ENCODE measurements at regions not wholly inside any gene's neighbourhood (a gene's known extent, or its start where the extent isn't known, plus 50 kb on each side); places are given as distances from the start of the nearest gene placed in this dataset.
"Not testable (repeated sequence)": the region's sequence is repeated elsewhere in the genome, so short reads cannot be mapped to it uniquely, and the experiment has no call there.

DNA sequence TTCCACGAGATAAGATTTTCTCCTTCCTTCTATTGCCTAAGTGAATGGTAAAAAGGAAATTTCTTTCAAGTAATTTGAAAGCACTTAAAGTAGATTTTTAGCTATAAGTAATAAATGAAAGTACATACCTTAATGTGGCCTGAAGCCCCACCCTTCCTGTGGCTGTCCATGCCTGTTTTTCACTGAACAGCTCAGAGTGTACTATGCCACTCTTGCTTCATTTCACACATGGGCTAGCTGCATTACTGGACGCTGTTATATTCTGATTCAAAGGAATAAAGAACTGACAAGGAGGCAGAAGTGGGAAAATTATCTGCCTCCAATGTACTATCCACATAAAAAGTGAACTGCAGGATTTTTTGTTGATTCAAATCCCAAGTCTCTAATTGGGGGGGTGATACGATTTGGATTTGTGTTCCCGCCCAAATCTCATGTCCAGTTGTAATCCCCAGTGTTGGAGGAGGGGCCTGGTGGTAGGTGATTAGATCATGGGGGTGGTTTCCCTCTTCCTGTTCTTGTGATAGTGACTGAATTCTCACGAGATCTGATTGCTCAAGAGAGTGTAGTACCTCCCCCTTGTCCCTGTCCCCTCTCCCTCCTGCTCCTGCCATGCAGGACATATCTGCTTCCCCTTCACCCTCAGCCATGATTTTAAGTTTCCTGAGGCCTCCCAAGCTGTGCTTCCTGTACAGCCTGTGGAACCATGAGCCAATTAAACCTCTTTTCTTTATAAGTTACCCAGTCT, 154.7 kb upstream of the SGCG start:
- DNase-seq (ENCODE audit: low read depth in 2 of 2, low spot score in 1 of 2): no peak

DNA sequence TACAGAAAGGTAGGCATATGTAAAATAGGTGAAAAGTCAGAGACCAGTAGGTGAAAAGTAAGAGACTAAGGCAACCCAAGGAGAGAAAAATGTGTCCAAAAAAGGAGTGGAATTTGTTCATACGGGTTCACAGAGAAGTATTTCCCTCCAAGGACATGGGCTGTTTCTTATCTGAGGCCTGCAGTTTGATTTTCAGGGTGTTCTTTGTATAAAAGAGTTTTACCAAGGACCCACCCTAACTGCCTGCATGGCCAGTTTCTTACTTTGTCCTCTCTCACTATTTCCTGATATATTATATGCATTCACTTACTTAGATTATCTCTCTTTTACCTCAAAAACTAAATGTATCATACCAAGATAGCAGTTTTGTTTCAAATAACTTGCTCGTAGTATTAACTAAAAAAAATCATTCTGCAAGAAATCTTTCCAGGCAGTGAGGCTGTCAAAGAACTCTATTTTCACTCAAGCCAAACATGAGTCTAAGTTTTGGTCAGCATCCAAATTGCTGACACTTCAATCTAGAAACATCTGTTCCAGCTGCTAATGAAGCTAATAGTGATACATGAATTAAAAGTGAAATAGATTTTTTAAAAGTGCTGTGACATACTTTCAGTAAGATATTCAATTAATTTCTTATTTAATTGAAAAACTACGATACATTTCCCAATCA, 141.4 kb upstream of the SGCG start:
- DNase-seq (ENCODE audit: low read depth in 2 of 2, low spot score in 1 of 2): no peak

DNA sequence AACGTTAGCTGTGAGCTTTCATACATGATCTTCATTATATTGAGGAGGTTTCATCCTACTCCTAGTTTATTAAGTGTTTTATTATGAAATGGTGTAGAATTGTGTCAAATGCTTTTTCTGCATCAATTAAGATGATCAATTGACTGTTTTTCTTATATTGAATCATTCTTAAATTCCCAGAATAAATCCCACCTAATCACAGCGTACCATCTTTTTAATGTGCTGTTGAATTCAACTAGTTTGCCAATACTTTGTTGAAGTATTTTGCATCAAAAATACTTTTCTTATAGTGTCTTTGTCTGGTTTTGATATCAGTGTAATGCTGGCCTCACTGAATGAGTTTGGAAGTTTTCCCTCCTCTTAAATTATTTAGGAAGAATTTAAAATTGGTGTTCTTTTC, 138.6 kb upstream of the SGCG start:
- DNase-seq (ENCODE audit: low read depth in 2 of 2, low spot score in 1 of 2): no peak

DNA sequence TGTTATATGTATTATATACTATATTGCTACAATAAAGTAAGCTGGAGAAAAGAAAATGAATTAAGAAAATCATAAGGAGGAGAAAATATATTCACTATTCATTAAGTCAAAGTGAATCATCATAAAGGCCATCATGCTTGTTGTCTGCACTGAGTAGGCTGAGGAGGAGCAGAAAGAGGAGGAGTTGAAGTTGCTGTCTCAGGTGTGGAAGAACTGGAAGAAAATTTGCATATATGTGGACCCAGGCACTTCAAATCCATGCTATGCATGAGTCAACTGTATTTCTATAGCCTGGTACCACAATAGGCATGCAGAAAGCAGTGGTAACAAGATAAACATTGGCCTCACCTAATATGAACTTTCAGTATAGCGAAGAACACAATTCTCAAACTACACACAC, 135.9 kb upstream of the SGCG start:
- DNase-seq (ENCODE audit: low read depth in 2 of 2, low spot score in 1 of 2): no peak

DNA sequence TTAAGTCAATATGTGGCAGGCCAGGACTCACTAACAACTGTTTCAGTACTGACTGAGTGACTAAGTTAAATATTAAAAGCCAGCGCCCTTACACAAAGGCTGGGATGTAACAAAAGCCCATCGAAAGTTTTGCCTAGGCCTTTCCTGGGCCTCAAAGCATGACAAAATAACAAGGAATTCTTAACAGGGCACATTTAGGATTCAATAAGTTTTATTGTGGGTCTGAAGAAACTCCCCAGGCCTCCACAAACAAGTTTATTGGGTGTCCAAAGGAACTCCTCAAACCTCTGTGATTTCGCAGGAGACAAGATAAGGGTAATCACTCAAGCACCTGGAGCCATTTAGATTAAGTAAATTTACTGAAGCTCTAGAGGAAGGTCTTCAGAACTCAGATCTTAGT, 130.7 kb upstream of the SGCG start:
- DNase-seq (ENCODE audit: low read depth in 2 of 2, low spot score in 1 of 2): no peak

DNA sequence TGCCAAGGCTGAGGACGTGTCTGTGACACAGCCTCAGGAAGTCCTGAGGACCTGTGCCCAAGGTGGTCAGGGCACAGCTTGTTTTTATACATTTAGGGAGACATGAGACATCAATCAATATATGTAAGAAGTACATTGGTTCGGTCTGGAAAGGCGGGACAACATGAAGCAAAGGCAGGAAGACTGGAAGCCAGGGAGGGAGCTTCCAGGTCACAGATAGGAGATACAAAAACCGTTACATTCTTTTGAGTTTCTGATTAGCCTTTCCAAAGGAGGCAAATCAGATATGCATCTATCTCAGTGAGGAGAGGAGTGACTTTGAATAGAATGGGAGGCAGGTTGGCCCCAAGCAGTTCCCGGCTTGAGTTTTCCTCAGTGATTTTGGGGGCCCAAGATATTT, 127.1 kb upstream of the SGCG start:
- DNase-seq (ENCODE audit: low read depth in 2 of 2, low spot score in 1 of 2): not testable (repeated sequence)

DNA sequence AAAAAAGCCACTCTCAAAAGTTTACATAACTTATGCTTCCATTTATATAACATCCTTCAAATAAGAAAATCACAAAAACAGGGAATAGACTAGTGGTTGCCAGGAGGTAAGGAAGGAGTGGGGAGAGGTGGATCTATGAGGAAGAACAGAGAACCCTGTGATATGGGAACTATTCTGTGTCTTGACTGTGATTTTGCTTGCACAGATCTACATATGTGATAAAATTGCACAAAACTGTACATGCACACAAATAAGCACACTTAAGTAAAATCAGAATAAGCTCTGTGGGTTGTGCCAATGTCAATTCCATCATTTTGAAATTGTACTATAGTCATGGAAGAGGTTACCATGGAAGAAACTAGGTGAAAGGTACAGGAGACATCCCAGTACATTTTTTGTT, 121.6 kb upstream of the SGCG start:
- no peak for DNase-seq (ENCODE audit: low read depth in 2 of 2, low spot score in 1 of 2)

DNA sequence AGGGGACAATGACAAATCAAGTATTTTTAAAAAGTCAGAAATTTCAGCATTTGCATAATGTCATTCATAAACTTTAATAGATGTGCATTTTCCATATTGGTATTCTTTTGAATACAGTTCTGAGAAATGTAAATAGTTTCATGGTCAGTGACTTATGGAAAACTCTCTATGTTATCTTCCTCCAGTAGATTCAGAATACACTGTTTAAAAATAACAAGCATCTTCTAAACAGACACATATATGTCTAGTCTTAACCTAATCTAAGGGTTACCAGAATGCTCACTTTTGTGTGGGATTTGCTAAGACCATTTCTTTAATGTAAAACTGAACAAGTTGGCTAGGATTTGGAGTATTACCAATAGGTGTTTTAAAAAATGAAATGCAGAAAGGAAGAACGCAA, 119.8 kb upstream of the SGCG start:
- DNase-seq (ENCODE audit: low read depth in 2 of 2, low spot score in 1 of 2): no peak

DNA sequence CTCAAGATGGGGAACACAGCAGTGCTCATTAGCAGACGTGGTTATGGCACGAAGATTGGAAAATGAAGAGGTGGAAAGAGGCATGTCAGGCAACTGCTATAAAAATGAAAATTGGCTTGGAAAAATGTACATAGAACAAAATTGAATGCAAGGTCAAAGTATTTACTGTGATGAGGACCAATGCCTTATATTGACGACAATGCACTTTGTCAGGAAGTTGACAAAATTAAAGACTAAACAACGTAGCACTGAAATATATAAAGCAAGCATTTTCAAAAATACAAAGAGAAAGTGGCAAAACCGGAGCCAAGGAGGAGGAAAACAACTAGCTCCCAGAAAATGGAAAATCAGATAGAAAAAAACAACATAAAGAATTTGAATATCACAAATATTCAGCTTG, 113.7 kb upstream of the SGCG start:
- DNase-seq (ENCODE audit: low read depth in 2 of 2, low spot score in 1 of 2): no peak

DNA sequence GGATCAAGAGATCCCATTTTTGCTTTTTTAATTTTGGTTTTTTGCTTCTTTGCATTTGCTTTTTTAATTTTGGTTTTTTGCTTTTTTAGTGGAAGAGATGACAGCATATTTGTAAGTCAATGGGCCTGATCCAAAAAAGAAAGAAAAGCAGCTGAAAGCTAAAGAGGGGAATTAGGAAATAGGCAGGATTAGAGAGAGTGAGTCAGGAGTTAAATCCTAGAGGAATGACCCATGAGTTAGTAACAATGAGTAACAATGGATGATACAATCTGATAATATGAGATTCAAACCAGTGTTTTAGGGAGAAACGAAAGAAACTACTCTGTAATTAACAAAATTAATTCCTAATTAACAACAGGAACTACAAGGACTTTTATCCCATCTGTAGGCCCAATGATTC, 111.2 kb upstream of the SGCG start:
- DNase-seq (ENCODE audit: low read depth in 2 of 2, low spot score in 1 of 2): no peak

DNA sequence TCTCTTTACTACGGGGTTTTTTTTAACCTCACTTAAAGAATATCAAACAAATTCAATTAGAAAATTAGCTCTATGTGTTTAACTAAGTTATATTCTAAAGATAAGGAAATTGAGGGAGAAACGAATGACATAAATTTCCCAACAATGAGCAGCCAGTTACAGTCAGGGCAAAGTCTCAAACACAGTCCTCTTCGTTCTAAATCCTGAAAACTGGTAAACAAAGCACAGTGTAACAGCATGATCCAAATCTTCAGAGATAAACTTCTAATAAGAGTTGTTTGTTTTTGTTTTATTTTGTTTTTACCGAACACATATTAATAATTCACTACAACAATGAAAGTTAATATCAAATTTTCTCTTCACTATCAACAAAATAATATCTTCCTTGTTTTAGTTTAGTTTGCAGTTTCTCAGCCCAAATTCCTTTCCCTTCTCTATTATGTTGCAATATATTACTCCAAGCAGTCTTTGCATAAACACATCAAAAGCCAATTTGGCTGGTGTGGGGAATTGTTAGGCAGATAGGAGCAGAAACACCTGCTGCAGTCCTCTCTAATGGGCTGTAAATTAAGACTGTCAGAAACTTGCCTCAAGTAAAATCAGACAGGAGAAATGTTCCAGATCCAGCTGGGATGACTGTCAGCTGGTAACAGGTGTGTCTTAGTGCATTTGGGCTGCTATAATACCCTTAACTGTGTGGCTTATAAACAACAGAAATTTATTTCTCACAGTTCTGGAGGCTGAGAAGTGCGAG, 106.5 kb upstream of the SGCG start:
- no peak for DNase-seq (ENCODE audit: low read depth in 2 of 2, low spot score in 1 of 2)

DNA sequence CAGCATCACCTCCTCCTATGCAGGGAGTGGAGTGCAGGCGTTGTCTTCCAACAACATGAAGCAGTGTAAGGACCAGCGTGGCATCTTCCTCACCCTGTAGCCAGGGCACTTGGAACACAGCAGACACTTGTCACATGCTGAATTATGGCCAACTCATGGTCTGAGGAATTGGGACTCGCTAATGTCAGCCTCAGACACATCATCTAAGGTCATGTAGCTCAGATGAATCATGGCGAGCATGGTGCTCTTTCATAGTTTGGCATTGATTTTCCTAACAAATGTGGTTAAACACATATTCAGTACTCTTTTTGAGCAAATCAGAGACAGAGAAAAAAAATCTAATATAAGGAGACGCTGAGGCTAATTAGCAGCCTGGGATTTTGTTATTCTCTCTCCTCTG, 99.6 kb upstream of the SGCG start:
- DNase-seq (ENCODE audit: low read depth in 2 of 2, low spot score in 1 of 2): no peak

DNA sequence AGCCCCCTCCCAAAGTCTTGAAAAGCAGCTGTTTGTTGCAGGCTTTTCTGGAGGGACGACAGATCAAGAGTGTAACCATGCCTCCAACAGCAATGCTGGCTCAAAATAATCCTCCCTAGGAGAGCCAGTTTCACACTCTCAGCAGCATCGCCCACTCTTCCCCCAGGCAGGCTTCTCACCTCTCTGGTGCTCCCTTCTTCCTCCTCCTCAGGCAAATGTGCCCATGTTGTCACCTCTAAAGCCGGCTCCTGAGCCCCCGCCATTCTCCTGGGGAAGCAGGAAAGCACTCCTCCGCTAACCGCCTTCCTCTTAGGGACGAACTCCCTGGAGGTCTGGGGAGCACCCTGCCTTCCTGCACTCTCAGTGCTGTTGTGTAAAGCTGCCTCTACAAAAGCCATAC, 98.9 kb upstream of the SGCG start:
- no peak for DNase-seq (ENCODE audit: low read depth in 2 of 2, low spot score in 1 of 2)

DNA sequence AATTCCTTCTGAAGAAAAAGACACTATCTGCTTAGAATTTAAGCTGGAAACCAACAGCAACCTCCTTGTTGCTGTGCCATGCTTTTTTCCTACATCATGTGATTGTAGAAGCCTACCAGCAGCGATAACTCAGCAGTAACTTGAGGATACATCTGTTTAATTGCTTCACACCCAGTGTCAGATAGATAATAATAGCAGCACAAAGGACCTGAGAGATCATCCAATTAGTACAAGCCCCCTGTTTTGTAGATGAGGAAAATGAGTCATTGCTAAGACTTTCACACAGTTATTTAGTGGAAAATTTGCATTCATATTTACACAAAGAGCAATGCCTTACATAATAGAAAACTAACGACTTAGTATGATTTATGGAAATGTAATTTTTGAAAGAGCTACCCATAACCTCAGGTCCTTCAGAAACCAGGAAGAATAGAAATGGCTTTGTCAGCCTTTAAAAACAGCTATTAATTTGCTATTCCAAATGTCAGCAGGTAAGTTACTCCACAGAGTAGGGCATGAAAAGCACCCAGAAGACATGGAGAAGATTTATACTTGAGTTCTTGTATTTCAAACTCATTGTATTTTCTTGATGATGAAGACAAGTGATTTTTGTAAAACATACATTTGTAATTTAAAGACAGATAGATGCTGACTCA, 93.7 kb upstream of the SGCG start:
- DNase-seq (ENCODE audit: low read depth in 2 of 2, low spot score in 1 of 2): no peak

DNA sequence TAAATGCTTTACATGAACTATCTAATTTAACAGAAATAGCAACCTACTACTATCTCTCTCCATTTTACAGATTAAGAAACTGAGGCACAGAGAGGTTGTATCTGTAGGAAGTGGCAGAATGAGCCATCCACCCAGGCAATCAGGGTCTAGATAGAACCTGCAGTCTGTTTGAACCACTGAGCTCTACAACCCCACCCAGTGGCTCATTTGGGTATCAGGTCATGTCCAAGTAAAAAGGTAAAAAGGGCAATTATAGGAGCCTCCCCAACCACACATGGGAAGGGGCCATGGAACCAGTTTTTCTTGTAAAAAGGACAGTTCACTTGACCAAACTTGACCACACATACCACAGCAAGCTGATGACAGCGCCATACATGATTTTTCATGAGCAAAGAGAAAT, 92.9 kb upstream of the SGCG start:
- no peak for DNase-seq (ENCODE audit: low read depth in 2 of 2, low spot score in 1 of 2)

DNA sequence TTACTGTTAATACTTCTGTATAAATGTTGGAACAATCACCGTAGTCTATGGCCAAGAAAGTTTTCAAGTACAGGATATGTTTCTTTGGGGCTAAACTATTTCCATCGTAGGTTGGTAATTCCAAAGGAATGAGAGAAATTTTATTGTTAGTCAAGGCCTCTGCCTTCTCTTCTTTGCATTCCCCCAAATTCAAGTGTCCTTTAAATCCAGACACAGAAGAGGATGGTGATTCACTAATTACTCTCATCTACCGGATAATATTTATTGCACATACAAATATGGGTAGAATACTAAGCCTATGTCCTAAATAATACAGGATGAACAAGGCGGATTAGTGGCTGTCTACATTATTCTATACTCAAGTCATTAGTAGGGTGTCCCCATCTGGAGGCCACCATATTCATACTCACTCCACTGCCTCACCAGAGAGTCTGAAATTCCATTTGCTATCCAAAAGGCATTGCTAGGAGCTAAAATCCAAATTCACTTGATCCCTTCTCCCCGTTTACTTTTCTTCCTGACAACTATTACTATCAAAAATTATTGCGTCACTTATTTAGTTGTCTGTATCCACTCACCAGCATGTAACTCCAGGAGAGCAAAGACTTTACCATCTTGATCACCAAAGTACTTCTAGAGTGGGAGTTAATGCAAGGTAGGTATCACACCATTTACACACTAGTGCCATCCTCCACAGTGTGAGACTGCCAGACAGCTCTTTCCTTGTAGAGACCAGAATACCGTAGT, 82.4 kb upstream of the SGCG start:
- no peak for DNase-seq (ENCODE audit: low read depth in 2 of 2, low spot score in 1 of 2)

DNA sequence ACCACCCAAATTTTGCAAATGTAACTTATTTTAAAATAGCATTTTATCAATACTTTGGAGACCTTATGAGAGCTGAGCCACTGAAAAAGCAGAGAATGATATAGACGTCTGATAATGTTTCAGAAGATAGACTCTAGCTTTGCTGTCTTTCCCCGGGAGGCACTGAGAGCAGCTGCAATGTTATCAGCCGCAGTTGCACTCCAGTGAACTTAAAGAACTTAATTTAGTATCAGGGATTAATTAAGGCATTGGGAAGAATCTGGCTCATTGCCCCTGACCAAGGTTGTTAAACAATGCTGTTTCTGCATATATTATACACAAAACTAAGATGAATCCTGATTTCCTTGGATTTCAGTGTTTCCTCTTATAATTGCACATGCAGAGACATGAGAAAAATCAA, 75.7 kb upstream of the SGCG start:
- DNase-seq (ENCODE audit: low read depth in 2 of 2, low spot score in 1 of 2): no peak

DNA sequence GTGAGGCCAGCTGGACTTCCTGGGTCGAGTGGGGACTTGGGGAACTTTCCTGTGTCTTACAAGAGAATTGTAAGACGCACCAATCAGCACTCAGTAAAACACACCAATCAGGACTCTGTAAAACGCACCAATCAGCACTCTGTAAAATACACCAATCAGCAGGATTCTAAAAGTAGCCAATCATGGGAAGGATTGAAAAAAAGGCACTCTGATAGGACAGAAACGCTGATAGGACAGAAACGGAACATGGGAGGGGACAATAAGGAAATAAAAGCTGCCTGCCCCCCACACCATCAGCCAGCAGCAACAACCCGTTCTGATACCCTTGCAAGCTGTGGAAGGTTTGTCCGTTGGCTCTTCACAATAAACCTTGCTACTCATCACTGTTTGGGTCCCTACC, 73.1 kb upstream of the SGCG start:
- DNase-seq (ENCODE audit: low read depth in 2 of 2, low spot score in 1 of 2): no peak

DNA sequence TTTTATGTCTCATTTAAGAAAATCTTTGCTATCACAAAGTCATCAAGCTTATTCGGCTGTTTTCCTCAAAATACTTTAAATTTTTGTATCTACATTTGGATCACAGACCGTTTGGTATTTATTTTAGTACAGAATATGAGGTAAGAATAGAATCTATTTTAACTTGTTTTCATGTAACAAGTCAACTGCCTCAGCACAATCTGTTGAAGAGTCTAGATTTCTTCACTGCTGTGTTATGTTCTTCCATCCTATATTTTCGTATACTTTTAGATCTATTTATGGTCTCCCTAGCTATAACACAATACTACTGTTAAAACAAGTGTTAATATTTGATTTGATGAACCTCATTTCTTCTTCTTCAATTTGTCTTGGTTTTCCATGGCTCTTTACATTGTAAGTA, 61.6 kb upstream of the SGCG start:
- DNase-seq (ENCODE audit: low read depth in 2 of 2, low spot score in 1 of 2): no peak

DNA sequence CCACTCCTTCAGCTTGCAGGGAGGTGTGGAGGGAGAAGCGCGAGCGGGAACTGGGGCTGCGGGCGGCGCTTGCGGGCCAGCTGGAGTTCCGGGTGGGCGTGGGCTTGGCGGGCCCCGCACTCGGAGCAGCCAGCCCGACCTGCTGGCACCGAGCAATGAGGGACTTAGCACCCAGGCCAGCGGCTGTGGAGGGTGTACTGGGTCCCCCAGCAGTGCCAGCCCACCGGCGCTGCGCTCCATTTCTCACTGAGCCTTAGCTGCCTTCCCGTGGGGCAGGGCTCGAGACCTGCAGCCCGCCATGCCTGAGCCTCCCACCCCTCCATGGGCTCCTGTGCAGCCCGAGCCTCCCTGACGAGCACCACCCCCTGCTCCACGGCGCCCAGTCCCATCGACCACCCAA, 53.2 kb upstream of the SGCG start:
- DNase-seq (ENCODE audit: low read depth in 2 of 2, low spot score in 1 of 2): not testable (repeated sequence)

DNA sequence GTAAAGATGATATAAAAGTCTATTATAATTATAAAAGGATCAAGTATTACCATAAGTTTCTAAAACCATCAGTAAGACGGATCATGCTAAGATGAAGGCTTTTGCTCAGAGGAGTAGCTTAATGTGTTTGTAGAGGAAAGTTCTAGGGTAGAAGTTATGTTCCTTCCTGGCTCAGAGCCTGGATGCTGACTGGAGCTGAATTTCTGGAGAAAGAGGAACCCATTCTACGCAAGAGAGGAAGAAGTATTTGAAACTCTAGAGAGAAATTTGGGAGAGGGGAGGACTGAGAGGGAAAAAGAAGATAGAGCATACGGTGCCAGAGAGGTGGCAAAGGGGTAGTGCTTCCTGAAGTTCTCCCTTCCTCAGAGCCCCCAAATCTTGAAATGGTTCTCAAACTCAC, 51.4 kb upstream of the SGCG start:
- DNase-seq (ENCODE audit: low read depth in 2 of 2, low spot score in 1 of 2): no peak

Measured in stimulated activated CD8-positive, alpha-beta memory T cell treated with anti-CD3 and anti-CD28 coated beads, Interleukin-4, amount 100 ng/mL, for 4 hours (primary cell).